K562 (cell line): ENCODE measurements at regions not wholly inside any gene's neighbourhood (a gene's known extent, or its start where the extent isn't known, plus 50 kb on each side); places are given as distances from the start of the nearest gene placed in this dataset.

Experiments used
- ATAC-seq: fragments of 200-7000 bp; cut with Tn5 transposase; 3 replicates; pipeline ENCODE4 v1.9.1; 2020; ENCODE audit warnings: moderate library complexity
- BruUV-seq: library from RNA; stranded (reverse); fragments of 400-500 nt; replicated peaks from 2 replicates; lab custom pipeline; 2021; lab: Mats Ljungman, UMichigan
- CTCF ChIA-PET: fragments of 300-600 bp; formaldehyde crosslinking; extraction: SDS; loops from one replicate; lab custom pipeline; 2021; ENCODE audit warnings: low intra/inter-chr PET ratio; lab: Yijun Ruan, JAX
- POLR2A ChIA-PET: fragments of 300-600, 350-650 bp; sonication (Branson Sonifier 250); formaldehyde crosslinking; extraction: SDS; loops from one replicate; lab custom pipeline; 2021; ENCODE audit warnings: antibody characterized with exemption, inconsistent platforms; lab: Yijun Ruan, JAX
- DNase-seq, 4 experiments: peaks; one replicate each; pipeline versions ENCODE4 v3.0.0 to v3.0.0-alpha.2; 2011 to 2018; ENCODE audit warnings: low spot score in 3 of 4, mixed read lengths in 3 of 4; ENCODE audit errors: extremely low read depth in 1 of 4
- FAIRE-seq: peaks from 2 replicates; lab custom pipeline; 2011; peaks lifted over from hg19 to GRCh38; lab: Jason Lieb, UNC
- H2AFZ ChIP-seq: 2 replicates; pipeline ENCODE4 v1.6.0; 2011; ENCODE audit warnings: low read depth, low read length, control low read depth, inconsistent platforms
- H3K27ac ChIP-seq: fragments of 200-600 bp; 3 replicates; pipeline ENCODE4 v1.8.0; 2011; ENCODE audit warnings: low read depth, mild to moderate bottlenecking, control low read depth, inconsistent platforms, low read length, moderate library complexity, mixed read lengths; ENCODE audit errors: extremely low read depth
- H3K27me3 ChIP-seq, 2 experiments: fragments of 300-600 bp in 1 of 2; 2 replicates in 1 of 2; 3 replicates in 1 of 2; pipeline versions ENCODE4 v1.6.0 to v1.8.0; 2011; ENCODE audit warnings: inconsistent platforms in 2 of 2, low read length in 2 of 2, mild to moderate bottlenecking in 1 of 2, mixed read lengths in 1 of 2, moderate library complexity in 1 of 2; ENCODE audit not compliant: control insufficient read depth in 2 of 2, insufficient read depth in 2 of 2
- H3K36me3 ChIP-seq: fragments of 300-600 bp; 3 replicates; pipeline ENCODE4 v1.8.0; 2011; ENCODE audit warnings: mild to moderate bottlenecking, low read length, inconsistent platforms; ENCODE audit not compliant: control insufficient read depth, insufficient read depth
- H3K4me1 ChIP-seq, 2 experiments: fragments of 200-600 bp in 1 of 2; replicated peaks in 1 of 2; 2 replicates in 1 of 2; 3 replicates in 1 of 2; pipeline versions ENCODE4 v1.5.1 to v1.8.0; 2011; ENCODE audit warnings: inconsistent platforms in 2 of 2, low read length in 2 of 2, mild to moderate bottlenecking in 1 of 2, mixed read lengths in 1 of 2, moderate library complexity in 1 of 2; ENCODE audit not compliant: control insufficient read depth in 2 of 2, insufficient read depth in 2 of 2
- H3K4me2 ChIP-seq: 2 replicates; pipeline ENCODE4 v1.6.1; 2011; ENCODE audit warnings: low read length, control low read depth, inconsistent platforms, mixed read lengths; ENCODE audit not compliant: insufficient read depth
- H3K4me3 ChIP-seq: fragments of 200-600 bp; sonication (generic), shearing (Covaris generic); 2 replicates; pipeline ENCODE4 v1.5.1; 2016; ENCODE audit warnings: control low read depth, inconsistent platforms
- H3K79me2 ChIP-seq: fragments of 200-600 bp; 3 replicates; pipeline ENCODE4 v1.8.0; 2011; ENCODE audit warnings: low read length, inconsistent platforms; ENCODE audit not compliant: control insufficient read depth, insufficient read depth
- H3K9ac ChIP-seq, 2 experiments: 2 replicates each; pipeline versions ENCODE4 v1.6.0 to v1.6.1; 2011; ENCODE audit warnings: low read depth in 2 of 2, low read length in 2 of 2, control low read depth in 1 of 2, inconsistent platforms in 1 of 2, mild to moderate bottlenecking in 1 of 2, mixed read lengths in 1 of 2; ENCODE audit not compliant: insufficient read depth in 1 of 2
- H3K9me1 ChIP-seq: one replicate; pipeline ENCODE4 v1.6.0; 2011; ENCODE audit warnings: inconsistent platforms, mild to moderate bottlenecking, low read length, moderate library complexity; ENCODE audit not compliant: control insufficient read depth, insufficient read depth
- H3K9me3 ChIP-seq: replicated peaks from 2 replicates; pipeline ENCODE4 v1.5.1; 2011; ENCODE audit warnings: low read depth, low read length, inconsistent platforms; ENCODE audit not compliant: control insufficient read depth, insufficient read depth
- H4K20me1 ChIP-seq: replicated peaks from 2 replicates; pipeline ENCODE4 v1.6.1; 2011; ENCODE audit warnings: low read length, inconsistent platforms, mixed read lengths; ENCODE audit not compliant: control insufficient read depth, insufficient read depth
- CC2D1A ChIP-seq: fragments of 450-650 bp; IDR thresholded peaks from 2 replicates; pipeline ENCODE4 v1.6.1; 2017; ENCODE audit warnings: mild to moderate bottlenecking
- ETV5 ChIP-seq: sonication (generic); formaldehyde crosslinking; IDR thresholded peaks from 2 replicates; pipeline ENCODE4 v1.4.0; 2020; ENCODE audit warnings: low read depth, mild to moderate bottlenecking, missing genetic modification reagents
- HNRNPUL1 ChIP-seq: fragments of 200-400 bp; formaldehyde crosslinking; IDR thresholded peaks from 2 replicates; pipeline ENCODE4 v1.6.1; 2017; ENCODE audit warnings: low read length
- MEIS2 ChIP-seq: fragments of 450-650 bp; IDR thresholded peaks from 2 replicates; pipeline ENCODE4 v1.6.1; 2014; ENCODE audit warnings: mild to moderate bottlenecking; ENCODE audit not compliant: partially characterized antibody
- PYGO2 ChIP-seq: fragments of 450-650 bp; IDR thresholded peaks from 2 replicates; pipeline ENCODE4 v1.6.1; 2016; ENCODE audit warnings: mild to moderate bottlenecking, missing genetic modification characterization, moderate library complexity, missing compliant biosample characterization
- RBM17 ChIP-seq: fragments of 200-400 bp; formaldehyde crosslinking; IDR thresholded peaks from 2 replicates; pipeline ENCODE4 v1.6.1; 2017; ENCODE audit warnings: low read depth, mild to moderate bottlenecking, low read length, borderline replicate concordance
- RUNX1 ChIP-seq: sonication (generic); IDR thresholded peaks from 2 replicates; pipeline ENCODE4 v1.6.1; 2016; ENCODE audit warnings: antibody characterized with exemption, low read depth
- SMARCE1 ChIP-seq: fragments of 450-650 bp; IDR thresholded peaks from 2 replicates; pipeline ENCODE4 v1.7.1; 2016; ENCODE audit warnings: mild to moderate bottlenecking
- TAL1 ChIP-seq: fragments of 450-650 bp; IDR thresholded peaks from 2 replicates; pipeline ENCODE4 v1.6.1; 2016; ENCODE audit warnings: mild to moderate bottlenecking
- WGBS: fragments of 100-300 bp; shearing (Covaris generic); methylation state at CpG from one replicate; pipeline ENCODE4 v1.1.6; 2016; ENCODE audit warnings: low coverage, mixed read lengths; ENCODE audit not compliant: insufficient coverage; ENCODE audit errors: missing lambda C conversion rate; 5-methylcytosine and 5-hydroxymethylcytosine counted together
- in situ Hi-C: fragments of 300-500 bp; cut with MboI; formaldehyde crosslinking; loops from 4 replicates; pipeline ENCODE4 v1.15.0; 2018; ENCODE audit warnings: inconsistent platforms, mixed read lengths
- intact Hi-C: fragments of 100-400 bp; cut with micrococcal nuclease; formaldehyde crosslinking; loops from 2 replicates; pipeline ENCODE4 v1.14.2; 2022
- TF ChIP-seq, protein P1 (sequence below): fragments of 450-650 bp; IDR thresholded peaks from 2 replicates; pipeline ENCODE4 v1.7.1; 2018; ENCODE audit warnings: mild to moderate bottlenecking, low read depth; ENCODE audit not compliant: partially characterized antibody
- TF ChIP-seq, protein P2 (sequence below), 2 experiments: fragments of 450-650 bp; conservative IDR thresholded peaks; 2 replicates each; pipeline ENCODE4 v1.6.1; 2017; ENCODE audit warnings: mild to moderate bottlenecking in 2 of 2, moderate library complexity in 2 of 2

DNA sequence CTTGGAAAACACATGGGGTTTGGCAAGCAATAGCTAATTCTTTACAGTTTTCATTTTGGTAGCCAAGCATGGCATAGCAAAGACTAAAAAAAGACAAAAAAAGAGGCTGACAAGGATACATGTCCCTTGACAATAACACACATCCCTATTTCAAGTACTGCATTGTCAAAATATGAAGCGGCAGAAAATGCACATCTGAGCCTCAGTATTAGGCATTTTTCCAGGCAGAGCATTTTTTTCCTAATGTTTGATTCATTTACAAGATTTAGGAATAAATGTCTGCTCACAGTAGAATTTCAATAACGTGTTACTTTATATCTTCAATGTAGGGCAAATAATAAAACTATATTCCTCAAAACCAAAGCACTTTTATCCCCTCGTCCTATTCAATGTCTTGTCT lies 216.3 kb upstream of the PCDH18 start:
- Histone ChIP-seq H3K4me2 (no peak overlapping the region), H2AFZ (no peak overlapping the region), H4K20me1 (no peaks in the 10 kb centered on the region), H3K4me3 (no peak overlapping the region), H3K9ac (no peak overlapping the region), H3K27ac (no peak overlapping the region), H3K79me2 (no peaks in the 10 kb centered on the region), H3K36me3 (no peaks in the 10 kb centered on the region), H3K9me1 (no peaks in the 10 kb centered on the region), H3K9me3 (no peaks in the 10 kb centered on the region), H3K4me1 (no peaks in the 10 kb centered on the region), H3K27me3 (no peaks in the 10 kb centered on the region)
- CTCF ChIA-PET, result no interaction called here
- in situ Hi-C loops (loop anchor here (25.0 kb wide), 1 partner anchor 1114 kb away; no protein-coding TSS in a partner anchor), intact Hi-C loops (no loop called here)
- DNase-seq, result no peak
- FAIRE-seq, result no peak
- no peak for ATAC-seq
- 4% methylated on average over 3 of the region's 3 CpGs for WGBS
- POLR2A ChIA-PET, result interaction anchor here (0.6 kb wide), 1 partner anchor 86 kb away, joined by 3 read pairs; no protein-coding TSS in a partner anchor
- BruUV-seq, result no TSS peak
- TF ChIP-seq TAL1 (no peak), RUNX1 (no peak), HNRNPUL1 (no peak), SMARCE1 (no peak), CC2D1A (no peak), MEIS2 (no peak), ETV5 (no peak), PYGO2 (no peak), RBM17 (no peak)
- TF ChIP-seq, protein P1, sequence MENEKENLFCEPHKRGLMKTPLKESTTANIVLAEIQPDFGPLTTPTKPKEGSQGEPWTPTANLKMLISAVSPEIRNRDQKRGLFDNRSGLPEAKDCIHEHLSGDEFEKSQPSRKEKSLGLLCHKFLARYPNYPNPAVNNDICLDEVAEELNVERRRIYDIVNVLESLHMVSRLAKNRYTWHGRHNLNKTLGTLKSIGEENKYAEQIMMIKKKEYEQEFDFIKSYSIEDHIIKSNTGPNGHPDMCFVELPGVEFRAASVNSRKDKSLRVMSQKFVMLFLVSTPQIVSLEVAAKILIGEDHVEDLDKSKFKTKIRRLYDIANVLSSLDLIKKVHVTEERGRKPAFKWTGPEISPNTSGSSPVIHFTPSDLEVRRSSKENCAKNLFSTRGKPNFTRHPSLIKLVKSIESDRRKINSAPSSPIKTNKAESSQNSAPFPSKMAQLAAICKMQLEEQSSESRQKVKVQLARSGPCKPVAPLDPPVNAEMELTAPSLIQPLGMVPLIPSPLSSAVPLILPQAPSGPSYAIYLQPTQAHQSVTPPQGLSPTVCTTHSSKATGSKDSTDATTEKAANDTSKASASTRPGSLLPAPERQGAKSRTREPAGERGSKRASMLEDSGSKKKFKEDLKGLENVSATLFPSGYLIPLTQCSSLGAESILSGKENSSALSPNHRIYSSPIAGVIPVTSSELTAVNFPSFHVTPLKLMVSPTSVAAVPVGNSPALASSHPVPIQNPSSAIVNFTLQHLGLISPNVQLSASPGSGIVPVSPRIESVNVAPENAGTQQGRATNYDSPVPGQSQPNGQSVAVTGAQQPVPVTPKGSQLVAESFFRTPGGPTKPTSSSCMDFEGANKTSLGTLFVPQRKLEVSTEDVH, result no peak
- TF ChIP-seq, protein P2, sequence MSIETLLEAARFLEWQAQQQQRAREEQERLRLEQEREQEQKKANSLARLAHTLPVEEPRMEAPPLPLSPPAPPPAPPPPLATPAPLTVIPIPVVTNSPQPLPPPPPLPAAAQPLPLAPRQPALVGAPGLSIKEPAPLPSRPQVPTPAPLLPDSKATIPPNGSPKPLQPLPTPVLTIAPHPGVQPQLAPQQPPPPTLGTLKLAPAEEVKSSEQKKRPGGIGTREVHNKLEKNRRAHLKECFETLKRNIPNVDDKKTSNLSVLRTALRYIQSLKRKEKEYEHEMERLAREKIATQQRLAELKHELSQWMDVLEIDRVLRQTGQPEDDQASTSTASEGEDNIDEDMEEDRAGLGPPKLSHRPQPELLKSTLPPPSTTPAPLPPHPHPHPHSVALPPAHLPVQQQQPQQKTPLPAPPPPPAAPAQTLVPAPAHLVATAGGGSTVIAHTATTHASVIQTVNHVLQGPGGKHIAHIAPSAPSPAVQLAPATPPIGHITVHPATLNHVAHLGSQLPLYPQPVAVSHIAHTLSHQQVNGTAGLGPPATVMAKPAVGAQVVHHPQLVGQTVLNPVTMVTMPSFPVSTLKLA (conservative IDR thresholded peaks at IDR 0.05), result no peak
